Loucy (cell line): ENCODE measurements at regions not wholly inside any gene's neighbourhood (a gene's known extent, or its start where the extent isn't known, plus 50 kb on each side); places are given as distances from the start of the nearest gene placed in this dataset.

Experiments
- EZH2phosphoT487 ChIP-seq: fragments of 200-600 bp; IDR thresholded peaks from 2 replicates; pipeline ENCODE4 v1.6.1; 2018; ENCODE audit warnings: antibody characterized with exemption, mild to moderate bottlenecking, moderate library complexity, borderline replicate concordance
- TF ChIP-seq, protein P1 (sequence below): fragments of 200-600 bp; sonication (generic); conservative IDR thresholded peaks from 2 replicates; pipeline ENCODE4 v1.5.1; 2014; ENCODE audit warnings: mild to moderate bottlenecking, antibody characterized with exemption, low read length

DNA sequence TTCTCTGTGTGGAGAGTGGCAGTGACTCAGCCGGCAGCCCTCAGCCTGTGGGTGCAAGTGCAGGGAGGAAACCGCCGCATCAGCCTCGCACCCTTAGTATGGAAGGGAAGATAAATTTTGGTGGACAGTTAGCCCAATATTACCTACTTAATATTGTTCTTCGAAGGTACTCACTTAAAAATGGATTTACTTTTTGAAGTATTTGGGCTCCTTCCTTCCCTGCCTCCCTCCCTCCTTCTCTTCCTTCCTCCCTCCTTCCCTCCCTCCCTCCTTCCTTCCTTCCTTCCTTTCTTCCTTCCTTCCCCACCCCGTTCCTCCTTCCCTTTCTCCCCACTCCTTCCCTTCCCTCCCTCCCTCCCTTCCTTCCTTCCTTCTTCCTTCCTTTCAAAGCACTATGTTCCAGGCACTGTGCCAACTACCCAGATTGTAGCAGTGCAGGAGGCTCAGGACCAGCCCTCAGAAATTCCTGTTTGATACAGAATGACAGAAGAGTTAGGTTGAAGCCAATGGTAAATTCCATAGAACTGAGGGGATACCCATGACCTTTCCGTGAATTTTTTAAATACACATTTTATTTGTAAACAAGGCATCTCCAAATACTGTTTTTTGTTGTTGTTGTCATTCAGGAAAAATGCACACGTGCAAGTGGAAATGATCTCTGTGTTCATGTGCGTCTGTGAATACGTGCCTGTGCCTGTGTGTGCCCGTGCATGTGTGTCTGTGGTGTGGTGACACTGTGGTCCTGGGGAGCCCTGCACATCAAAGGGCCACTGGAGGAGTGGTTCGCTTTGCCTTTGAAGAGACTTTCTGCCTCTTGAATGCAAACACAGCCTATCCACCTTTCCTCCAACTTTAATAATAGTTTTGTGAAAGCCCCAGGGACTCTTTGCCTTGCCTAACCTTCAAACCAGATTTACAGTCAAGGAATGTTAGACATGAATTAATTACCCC, 141.7 kb downstream of the EDN3 start:
- TF ChIP-seq, protein P1, sequence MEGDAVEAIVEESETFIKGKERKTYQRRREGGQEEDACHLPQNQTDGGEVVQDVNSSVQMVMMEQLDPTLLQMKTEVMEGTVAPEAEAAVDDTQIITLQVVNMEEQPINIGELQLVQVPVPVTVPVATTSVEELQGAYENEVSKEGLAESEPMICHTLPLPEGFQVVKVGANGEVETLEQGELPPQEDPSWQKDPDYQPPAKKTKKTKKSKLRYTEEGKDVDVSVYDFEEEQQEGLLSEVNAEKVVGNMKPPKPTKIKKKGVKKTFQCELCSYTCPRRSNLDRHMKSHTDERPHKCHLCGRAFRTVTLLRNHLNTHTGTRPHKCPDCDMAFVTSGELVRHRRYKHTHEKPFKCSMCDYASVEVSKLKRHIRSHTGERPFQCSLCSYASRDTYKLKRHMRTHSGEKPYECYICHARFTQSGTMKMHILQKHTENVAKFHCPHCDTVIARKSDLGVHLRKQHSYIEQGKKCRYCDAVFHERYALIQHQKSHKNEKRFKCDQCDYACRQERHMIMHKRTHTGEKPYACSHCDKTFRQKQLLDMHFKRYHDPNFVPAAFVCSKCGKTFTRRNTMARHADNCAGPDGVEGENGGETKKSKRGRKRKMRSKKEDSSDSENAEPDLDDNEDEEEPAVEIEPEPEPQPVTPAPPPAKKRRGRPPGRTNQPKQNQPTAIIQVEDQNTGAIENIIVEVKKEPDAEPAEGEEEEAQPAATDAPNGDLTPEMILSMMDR: no peak
- TF ChIP-seq EZH2phosphoT487: no peak
